ENCODE measurements at regions not wholly inside any gene's neighbourhood (a gene's known extent, or its start where the extent isn't known, plus 50 kb on each side); places are given as distances from the start of the nearest gene placed in this dataset.

- TF ChIP-seq EZH2 (optimal IDR thresholded peaks at IDR 0.05; ENCODE audit: low read depth, low read length) (no peak), CTCF (IDR thresholded peaks at IDR 0.05; ENCODE audit: low read length) (no peak), EZH2phosphoT487 (IDR thresholded peaks at IDR 0.05; ENCODE audit: low read length) (no peak)
Measured at GRCh38 chr17:33473061-33473460, 180.0 kb upstream of the ASIC2 start.

Data from MM.1S (cell line).